Ascending aorta (tissue), 2 donors: ENCODE measurements at regions not wholly inside any gene's neighbourhood (a gene's known extent, or its start where the extent isn't known, plus 50 kb on each side); places are given as distances from the start of the nearest gene placed in this dataset.
"Not testable (repeated sequence)": the region's sequence is repeated elsewhere in the genome, so short reads cannot be mapped to it uniquely, and the experiment has no call there.

ENCODE experiments used
- DNase-seq, 2 donors: peaks; one replicate each; pipeline ENCODE4 v3.0.0-alpha.2; 2019; ENCODE audit warnings: low spot score in 2 of 2
- H3K27ac ChIP-seq, 2 donors: fragments of 200-600 bp; sonication (generic); one replicate each; pipeline ENCODE4 v1.5.1; 2016 to 2017; ENCODE audit warnings: mild to moderate bottlenecking in 1 of 2
- H3K27me3 ChIP-seq: fragments of 200-600 bp; sonication (generic); one replicate; pipeline ENCODE4 v1.5.1; 2017
- H3K36me3 ChIP-seq, 2 donors: fragments of 200-600 bp; sonication (generic); one replicate each; pipeline ENCODE4 v1.5.1; 2016
- H3K4me1 ChIP-seq, 2 donors: fragments of 200-600 bp; sonication (generic); one replicate each; pipeline ENCODE4 v1.5.1; 2016 to 2017; ENCODE audit warnings: mild to moderate bottlenecking in 1 of 2
- H3K4me3 ChIP-seq, 2 donors: fragments of 200-600 bp; sonication (generic); one replicate each; pipeline ENCODE4 v1.5.1; 2016 to 2017; ENCODE audit warnings: mild to moderate bottlenecking in 1 of 2
- H3K9me3 ChIP-seq, 2 donors: fragments of 200-600 bp; sonication (generic); one replicate each; pipeline ENCODE4 v1.5.1; 2016
- intact Hi-C: fragments of 100-400 bp; cut with DNase I; formaldehyde crosslinking; loops from one replicate; pipeline ENCODE4 v1.15.1; 2023
- TF ChIP-seq, protein P1 (sequence below), 3 experiments: fragments of 200-600 bp in 2 of 3; fragments of 450-650 bp in 1 of 3; sonication (generic) in 2 of 3; IDR thresholded peaks; one replicate each; pipeline ENCODE4 v1.5.1; 2016 to 2019; ENCODE audit warnings: antibody characterized with exemption in 3 of 3, mild to moderate bottlenecking in 1 of 3, moderate library complexity in 1 of 3

DNA sequence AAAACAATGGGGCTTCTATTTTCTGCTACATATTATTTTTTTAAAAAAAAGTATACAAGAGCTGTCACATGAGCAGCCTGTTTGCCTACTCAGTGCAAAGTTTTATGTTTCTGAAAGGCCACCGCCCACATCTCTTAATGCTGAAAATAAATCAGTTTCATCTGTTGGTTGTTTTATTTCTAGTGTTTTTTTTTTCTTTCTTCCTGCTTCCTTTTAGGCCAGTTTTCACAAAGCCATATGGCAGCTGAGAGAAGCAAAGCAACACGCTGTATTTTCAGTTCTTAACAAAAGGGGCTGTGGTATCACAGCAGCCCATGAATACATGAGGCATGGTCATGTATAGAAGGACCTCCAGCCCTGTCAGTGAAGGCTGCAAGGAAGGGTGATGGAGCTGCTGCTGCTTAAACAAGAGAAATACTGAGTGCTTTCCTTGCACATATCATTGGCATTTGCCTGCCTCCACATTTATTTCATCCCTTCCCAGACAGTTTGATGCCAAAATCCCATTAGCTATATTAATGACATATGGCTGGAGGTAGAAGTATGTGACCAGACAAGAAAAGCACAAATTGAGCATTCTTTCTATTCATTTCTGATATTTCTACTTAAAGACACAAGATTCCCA lies 172.5 kb downstream of the PCDH18 start:
- TF ChIP-seq, protein P1, sequence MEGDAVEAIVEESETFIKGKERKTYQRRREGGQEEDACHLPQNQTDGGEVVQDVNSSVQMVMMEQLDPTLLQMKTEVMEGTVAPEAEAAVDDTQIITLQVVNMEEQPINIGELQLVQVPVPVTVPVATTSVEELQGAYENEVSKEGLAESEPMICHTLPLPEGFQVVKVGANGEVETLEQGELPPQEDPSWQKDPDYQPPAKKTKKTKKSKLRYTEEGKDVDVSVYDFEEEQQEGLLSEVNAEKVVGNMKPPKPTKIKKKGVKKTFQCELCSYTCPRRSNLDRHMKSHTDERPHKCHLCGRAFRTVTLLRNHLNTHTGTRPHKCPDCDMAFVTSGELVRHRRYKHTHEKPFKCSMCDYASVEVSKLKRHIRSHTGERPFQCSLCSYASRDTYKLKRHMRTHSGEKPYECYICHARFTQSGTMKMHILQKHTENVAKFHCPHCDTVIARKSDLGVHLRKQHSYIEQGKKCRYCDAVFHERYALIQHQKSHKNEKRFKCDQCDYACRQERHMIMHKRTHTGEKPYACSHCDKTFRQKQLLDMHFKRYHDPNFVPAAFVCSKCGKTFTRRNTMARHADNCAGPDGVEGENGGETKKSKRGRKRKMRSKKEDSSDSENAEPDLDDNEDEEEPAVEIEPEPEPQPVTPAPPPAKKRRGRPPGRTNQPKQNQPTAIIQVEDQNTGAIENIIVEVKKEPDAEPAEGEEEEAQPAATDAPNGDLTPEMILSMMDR (IDR thresholded peaks at IDR 0.05), result no peak
- Histone ChIP-seq H3K27me3 (no peaks in the 10 kb centered on the region), H3K4me3 (no peak overlapping the region), H3K9me3 (no peaks in the 10 kb centered on the region), H3K27ac (no peak overlapping the region), H3K36me3 (no peaks in the 10 kb centered on the region), H3K4me1 (peaks cover 0 to 11% of the 10 kb centered on the region in 2 donors)
- intact Hi-C loops, result no loop called here
- DNase-seq, result no peak

DNA sequence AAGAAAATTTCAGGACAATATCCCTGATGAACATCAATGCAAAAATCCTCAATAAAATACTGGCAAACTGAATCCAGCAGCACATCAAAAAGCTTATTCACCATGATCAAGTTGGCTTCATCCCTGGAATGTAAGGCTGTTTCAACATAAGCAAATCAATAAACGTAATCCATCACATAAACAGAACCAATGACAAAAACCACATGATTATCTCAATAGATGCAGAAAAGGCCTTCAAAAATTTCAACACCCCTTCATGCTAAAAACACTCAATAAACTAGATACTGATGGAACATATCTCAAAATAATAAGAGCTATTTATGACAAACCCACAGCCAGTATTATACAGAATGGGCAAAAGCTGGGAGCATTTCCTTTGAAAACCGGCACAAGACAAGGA lies 177.7 kb downstream of the PCDH18 start:
- H3K4me3 ChIP-seq, DNase-seq, H3K27ac ChIP-seq, intact Hi-C loops, H3K4me1 ChIP-seq, H3K36me3 ChIP-seq, H3K27me3 ChIP-seq: not testable (repeated sequence)
- H3K9me3 ChIP-seq, result peaks cover 0 to 14% of the 10 kb centered on the region in 2 donors

DNA sequence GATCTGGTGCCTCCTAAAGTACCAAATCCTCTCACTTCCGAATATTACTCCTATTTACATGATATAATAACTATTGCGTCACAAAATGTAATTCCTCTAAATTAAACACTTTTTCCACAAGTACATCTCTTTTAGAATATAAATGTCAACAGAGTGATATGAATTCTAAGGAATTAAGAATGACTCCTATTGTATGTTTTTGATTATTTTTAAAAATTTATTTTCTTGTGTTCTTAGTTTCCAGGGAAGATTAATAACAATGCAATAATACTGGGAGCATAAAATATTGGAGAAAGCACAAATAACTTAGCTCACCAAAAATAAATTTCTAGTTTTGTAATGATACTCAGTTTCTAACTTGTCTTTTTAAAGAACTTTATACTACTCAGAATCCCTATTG lies 184.9 kb downstream of the PCDH18 start:
- H3K27ac ChIP-seq, result no peak overlapping the region
- DNase-seq, result no peak
- no peaks in the 10 kb centered on the region for H3K36me3 ChIP-seq
- H3K27me3 ChIP-seq, result no peaks in the 10 kb centered on the region
- TF ChIP-seq, protein P1 (IDR thresholded peaks at IDR 0.05), result no peak
- H3K4me3 ChIP-seq, result no peak overlapping the region
- no peaks in the 10 kb centered on the region for H3K4me1 ChIP-seq
- H3K9me3 ChIP-seq, result peaks cover 0 to 8% of the 10 kb centered on the region in 2 donors
- intact Hi-C loops, result no loop called here

DNA sequence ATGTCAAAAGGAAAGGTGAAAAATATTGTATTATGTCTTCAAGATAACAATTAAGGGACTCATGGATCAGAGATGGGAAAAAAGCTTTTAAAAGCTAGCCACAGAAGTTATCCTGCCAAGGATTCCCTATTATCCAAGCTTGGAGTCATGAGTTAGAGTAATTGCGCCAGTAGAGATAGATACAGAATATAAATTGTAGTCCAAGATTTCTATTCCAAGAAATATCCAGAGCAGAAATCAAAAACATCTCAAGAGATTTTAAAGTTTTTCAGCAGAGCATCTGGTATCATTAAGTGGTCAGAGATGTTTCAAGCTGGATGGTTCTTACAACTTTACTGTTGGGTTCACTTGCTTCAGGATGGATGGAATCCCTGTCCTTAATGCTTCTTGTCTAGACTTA lies 186.7 kb downstream of the PCDH18 start:
- no peaks in the 10 kb centered on the region for H3K4me1 ChIP-seq
- DNase-seq, result no peak
- intact Hi-C loops, result no loop called here
- no peak overlapping the region for H3K4me3 ChIP-seq
- no peaks in the 10 kb centered on the region for H3K27me3 ChIP-seq
- TF ChIP-seq, protein P1 (IDR thresholded peaks at IDR 0.05), result no peak
- no peaks in the 10 kb centered on the region for H3K36me3 ChIP-seq
- no peak overlapping the region for H3K27ac ChIP-seq
- H3K9me3 ChIP-seq, result no peaks in the 10 kb centered on the region

DNA sequence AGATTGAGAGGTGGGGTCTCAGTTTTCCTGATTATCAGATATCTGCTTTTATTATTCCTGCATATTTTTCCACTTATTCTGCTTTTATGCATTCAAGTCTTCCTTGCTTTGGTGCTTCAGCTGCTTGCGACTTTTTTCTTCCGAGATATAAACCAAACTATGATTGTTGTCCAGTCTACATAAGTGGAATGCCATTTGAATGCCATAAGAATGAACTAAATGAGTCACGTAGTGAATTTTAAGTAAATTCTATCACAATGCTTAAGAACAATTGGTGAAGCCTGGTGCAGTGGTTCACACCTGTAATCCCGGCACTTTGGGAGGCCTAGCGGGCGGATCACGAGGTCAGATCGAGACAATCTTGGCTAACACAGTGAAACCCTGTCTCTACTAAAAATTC lies 189.1 kb downstream of the PCDH18 start:
- no peaks in the 10 kb centered on the region for H3K4me1 ChIP-seq
- no peak for DNase-seq
- H3K9me3 ChIP-seq, result no peaks in the 10 kb centered on the region
- intact Hi-C loops, result no loop called here
- H3K36me3 ChIP-seq, result no peaks in the 10 kb centered on the region
- no peak overlapping the region for H3K4me3 ChIP-seq
- TF ChIP-seq, protein P1 (IDR thresholded peaks at IDR 0.05), result no peak
- H3K27me3 ChIP-seq, result no peaks in the 10 kb centered on the region
- H3K27ac ChIP-seq, result no peak overlapping the region

DNA sequence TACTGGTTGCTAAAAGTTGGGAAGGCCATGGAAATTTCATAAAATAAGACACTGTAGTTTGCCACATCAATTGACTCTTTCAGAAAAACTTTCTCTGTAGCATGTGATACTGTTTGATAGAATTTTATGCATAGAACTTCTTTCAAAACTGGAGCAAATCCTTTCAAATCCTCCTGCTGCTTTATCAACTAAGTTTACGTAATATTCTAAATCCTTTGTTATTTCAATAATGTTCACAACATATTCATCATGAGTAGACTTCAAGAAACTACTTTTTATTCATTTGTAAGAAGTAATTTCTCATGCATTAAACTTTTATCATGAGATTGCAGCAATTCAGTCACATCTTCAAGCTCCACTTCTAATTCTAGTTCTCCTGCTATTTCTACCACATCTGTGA lies 199.3 kb downstream of the PCDH18 start:
- Histone ChIP-seq H3K4me1 (no peaks in the 10 kb centered on the region), H3K27me3 (no peaks in the 10 kb centered on the region), H3K27ac (no peak overlapping the region), H3K36me3 (no peaks in the 10 kb centered on the region), H3K9me3 (no peaks in the 10 kb centered on the region), H3K4me3 (no peak overlapping the region)
- TF ChIP-seq, protein P1 (IDR thresholded peaks at IDR 0.05), result no peak
- no peak for DNase-seq
- intact Hi-C loops, result no loop called here
